Retinal pigment epithelial cell (primary cell): ENCODE measurements at regions not wholly inside any gene's neighbourhood (a gene's known extent, or its start where the extent isn't known, plus 50 kb on each side); places are given as distances from the start of the nearest gene placed in this dataset.

Source experiments
- DNase-seq: peaks from one replicate; pipeline ENCODE4 v3.0.0-alpha.2; 2010; ENCODE audit warnings: low read depth
- H3K4me3 ChIP-seq: 2 replicates; pipeline ENCODE4 v1.5.1; 2011; ENCODE audit warnings: mild to moderate bottlenecking, low read length, control low read depth, moderate library complexity
- TF ChIP-seq, protein P1 (sequence below): conservative IDR thresholded peaks from 2 replicates; pipeline ENCODE4 v1.5.1; 2011; ENCODE audit warnings: low read depth, low read length, control low read depth, inconsistent platforms

DNA sequence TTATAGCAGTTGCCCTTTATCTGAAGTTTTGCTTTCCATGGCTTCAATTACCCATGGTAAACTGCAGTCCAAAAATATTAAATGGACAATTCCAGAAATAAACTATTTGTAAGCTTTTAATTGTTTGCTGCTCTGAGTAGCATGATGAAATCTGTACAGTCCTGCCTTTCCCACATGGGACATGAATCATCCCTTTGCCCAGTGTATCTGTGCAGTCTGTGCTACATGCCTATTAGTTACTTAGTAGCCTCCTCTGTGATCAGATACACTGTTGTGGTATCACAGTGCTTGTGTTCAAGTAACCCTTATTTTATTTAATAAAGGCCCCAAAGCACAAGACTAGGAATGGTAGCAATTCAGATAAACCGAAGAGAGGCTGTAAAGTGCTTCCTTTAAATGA, 810.6 kb upstream of the PIK3C3 start:
- H3K4me3 ChIP-seq, result no peak overlapping the region
- no peak for DNase-seq
- TF ChIP-seq, protein P1, sequence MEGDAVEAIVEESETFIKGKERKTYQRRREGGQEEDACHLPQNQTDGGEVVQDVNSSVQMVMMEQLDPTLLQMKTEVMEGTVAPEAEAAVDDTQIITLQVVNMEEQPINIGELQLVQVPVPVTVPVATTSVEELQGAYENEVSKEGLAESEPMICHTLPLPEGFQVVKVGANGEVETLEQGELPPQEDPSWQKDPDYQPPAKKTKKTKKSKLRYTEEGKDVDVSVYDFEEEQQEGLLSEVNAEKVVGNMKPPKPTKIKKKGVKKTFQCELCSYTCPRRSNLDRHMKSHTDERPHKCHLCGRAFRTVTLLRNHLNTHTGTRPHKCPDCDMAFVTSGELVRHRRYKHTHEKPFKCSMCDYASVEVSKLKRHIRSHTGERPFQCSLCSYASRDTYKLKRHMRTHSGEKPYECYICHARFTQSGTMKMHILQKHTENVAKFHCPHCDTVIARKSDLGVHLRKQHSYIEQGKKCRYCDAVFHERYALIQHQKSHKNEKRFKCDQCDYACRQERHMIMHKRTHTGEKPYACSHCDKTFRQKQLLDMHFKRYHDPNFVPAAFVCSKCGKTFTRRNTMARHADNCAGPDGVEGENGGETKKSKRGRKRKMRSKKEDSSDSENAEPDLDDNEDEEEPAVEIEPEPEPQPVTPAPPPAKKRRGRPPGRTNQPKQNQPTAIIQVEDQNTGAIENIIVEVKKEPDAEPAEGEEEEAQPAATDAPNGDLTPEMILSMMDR, result no peak

DNA sequence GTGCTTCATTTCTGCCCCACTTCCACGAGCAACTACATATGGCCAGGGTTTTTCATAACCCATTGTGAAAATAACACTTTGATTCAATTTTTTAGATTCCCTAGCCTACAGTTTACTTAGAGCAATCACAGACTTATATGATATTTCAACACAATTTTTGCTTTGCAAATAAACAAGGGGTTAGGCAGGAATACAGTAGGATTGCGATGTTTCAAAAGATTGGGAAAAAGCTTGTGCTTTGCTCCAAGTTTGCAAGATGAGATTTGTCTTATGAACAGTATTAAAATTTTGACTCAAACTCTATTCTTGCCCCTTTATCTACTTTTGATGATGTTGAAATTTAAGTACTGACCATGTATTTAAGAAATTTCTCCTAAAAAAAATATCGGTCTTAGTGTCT, 814.5 kb upstream of the PIK3C3 start:
- no peak overlapping the region for H3K4me3 ChIP-seq
- TF ChIP-seq, protein P1, result no peak
- no peak for DNase-seq

DNA sequence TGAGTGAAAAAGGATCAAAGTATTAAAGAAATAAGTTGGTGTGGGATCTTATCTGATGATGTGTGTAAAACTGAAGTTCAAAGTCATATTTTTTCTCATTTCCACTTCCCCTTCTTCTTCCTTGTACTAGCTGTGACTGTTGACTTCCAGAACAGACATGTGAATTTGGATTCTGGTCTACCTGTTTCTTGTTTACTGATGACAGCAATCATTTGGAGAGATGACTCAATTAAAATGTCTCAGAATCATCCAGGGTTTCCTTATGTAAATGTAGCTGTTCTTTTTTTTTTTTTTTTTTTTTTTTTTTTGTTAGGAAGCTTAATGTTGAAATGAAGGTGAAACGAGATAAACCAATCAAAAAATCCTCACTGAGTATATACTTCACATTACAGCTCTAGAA, 819.9 kb upstream of the PIK3C3 start:
- no peak overlapping the region for H3K4me3 ChIP-seq
- no peak for DNase-seq
- TF ChIP-seq, protein P1, result no peak

DNA sequence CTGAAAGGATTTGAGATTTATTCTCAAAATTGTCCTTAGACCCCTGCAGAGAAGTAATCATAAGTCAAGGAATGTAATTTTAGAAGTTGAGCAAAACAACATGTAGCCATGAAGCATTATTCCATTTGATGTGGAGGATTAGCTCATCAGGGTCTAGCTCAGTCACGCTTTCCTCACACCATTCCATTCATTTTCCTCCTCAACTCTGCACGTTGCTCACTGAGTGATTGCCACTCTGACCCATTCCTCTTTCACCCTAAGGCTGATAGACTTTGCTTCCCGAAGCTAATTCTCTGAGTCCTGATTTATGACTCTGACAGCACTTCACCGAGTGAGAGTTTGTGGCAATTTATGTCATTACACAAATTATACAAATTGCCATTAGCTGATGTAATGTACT, 820.6 kb upstream of the PIK3C3 start:
- TF ChIP-seq, protein P1, result no peak
- no peak for DNase-seq
- H3K4me3 ChIP-seq, result no peak overlapping the region

DNA sequence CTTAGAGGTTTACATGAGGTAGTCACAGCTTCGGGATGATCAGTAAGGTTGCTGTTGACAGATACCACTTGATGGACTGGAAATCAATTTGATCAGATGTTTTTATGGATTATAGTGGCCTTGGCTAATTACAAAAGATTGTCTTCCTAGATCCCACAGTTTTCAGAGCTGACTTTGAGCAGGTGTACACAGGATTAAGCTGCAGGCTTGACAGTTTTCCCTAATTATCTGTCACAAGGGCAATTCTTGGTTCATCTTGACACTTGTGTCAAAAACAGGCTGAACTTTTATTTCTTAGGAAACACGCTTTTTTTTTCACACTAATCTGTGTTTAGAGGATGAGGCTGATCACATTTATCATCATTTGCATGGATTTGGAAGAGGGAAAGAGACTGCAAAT, 824.0 kb upstream of the PIK3C3 start:
- TF ChIP-seq, protein P1, result no peak
- H3K4me3 ChIP-seq, result no peak overlapping the region
- DNase-seq, result no peak

DNA sequence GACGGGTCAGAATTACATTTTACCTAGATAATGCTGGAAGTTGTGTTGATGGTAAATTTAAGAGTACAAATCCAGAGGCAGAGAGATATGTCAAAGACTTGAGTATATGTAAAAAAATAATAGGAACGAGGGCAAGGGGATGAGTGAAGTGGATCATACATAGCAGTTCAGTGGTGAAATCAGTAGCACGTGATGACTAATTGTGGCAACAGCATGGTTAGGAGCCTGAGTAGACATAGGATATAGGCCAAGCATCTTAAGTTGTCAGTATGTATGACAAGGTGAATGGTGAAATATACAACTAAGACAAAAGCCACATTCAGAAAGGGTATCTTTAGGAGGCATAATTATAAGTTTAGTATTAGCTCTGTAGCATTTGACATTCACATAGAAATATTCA, 826.5 kb upstream of the PIK3C3 start:
- no peak for DNase-seq
- TF ChIP-seq, protein P1, result no peak
- H3K4me3 ChIP-seq, result no peak overlapping the region

DNA sequence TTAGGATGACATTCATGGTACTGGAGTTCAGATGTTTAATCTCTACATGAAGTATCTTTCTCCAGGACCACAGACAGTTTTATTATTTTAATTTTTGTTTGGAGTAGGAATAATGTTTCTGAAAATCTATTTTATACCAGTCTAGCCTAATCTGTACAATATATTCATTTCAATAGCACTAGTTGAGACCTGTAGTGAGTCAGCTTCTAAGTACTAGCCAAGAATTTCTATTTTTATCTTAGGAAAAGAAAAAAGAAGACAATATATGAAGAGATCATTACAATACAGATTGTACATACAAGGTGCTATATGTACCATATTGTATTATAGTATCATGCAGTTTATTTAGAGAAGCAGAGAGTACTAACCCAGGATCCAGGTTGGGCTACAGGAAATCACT, 826.9 kb upstream of the PIK3C3 start:
- H3K4me3 ChIP-seq, result no peak overlapping the region
- DNase-seq, result no peak
- TF ChIP-seq, protein P1, result no peak
